Neural progenitor cell (in vitro differentiated cells): ENCODE measurements at regions not wholly inside any gene's neighbourhood (a gene's known extent, or its start where the extent isn't known, plus 50 kb on each side); places are given as distances from the start of the nearest gene placed in this dataset.

ENCODE experiments used
- CTCF ChIP-seq: fragments of 200-600 bp; sonication (generic); IDR thresholded peaks from 2 replicates; pipeline ENCODE4 v1.5.1; 2017; ENCODE audit warnings: antibody characterized with exemption, mild to moderate bottlenecking
- EZH2phosphoT487 ChIP-seq: fragments of 200-600 bp; sonication (generic); IDR thresholded peaks from 2 replicates; pipeline ENCODE4 v1.6.1; 2017; ENCODE audit warnings: antibody characterized with exemption

GRCh38 chr13:78881751-78882150 lies 222.8 kb upstream of the OBI1 start:
- no peak for TF ChIP-seq CTCF
- no peak for TF ChIP-seq EZH2phosphoT487
